Stimulated activated CD8-positive, alpha-beta memory T cell treated with anti-CD3 and anti-CD28 coated beads, Interleukin-7, amount 100 ng/mL, for 1 hour (primary cell): ENCODE measurements at regions not wholly inside any gene's neighbourhood (a gene's known extent, or its start where the extent isn't known, plus 50 kb on each side); places are given as distances from the start of the nearest gene placed in this dataset.

ENCODE experiments used
- DNase-seq, 2 donors: peaks; one replicate each; pipeline ENCODE4 v3.0.0-alpha.2; 2020; ENCODE audit warnings: low read depth in 2 of 2

DNA sequence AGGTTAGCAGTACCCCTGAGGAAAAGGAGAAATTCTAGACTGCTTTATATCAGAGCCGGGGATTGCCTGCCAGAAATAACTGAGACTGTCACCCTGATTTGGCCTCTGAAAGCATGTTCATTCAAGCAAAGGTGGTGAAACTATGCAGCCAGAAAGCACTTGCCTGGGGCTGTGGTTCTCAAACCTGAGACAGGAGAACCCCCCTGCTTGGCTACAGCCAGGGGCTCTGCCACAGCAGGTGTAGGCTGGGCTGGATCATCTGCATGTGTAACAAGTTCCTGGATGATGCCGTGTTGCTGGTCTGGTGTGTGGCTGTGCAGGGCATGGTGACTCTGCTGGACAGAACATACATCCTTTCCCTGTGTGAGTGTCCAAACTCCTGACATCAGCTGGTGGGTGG is 157.8 kb downstream of the NXNL2 start:
- no peak for DNase-seq

DNA sequence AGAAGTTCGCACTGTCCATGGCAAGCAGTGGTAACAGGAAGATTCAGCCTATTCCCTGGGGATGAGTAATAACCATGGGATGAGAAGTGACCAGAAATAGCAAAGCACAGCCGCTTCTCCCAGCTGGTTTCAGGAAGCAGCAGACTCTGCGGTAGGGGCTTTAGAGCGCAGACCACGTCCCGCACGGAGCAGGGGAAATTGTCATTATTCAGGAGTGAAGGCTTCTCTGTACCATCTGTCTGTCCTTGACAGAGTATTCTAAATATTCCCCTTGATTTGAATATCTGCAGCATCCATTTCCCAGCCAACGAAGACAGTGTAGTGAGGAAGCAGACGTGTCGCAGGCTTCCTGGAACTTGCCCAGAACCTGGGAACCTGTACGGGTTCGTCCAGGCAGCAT is 159.6 kb downstream of the NXNL2 start:
- no peak for DNase-seq

DNA sequence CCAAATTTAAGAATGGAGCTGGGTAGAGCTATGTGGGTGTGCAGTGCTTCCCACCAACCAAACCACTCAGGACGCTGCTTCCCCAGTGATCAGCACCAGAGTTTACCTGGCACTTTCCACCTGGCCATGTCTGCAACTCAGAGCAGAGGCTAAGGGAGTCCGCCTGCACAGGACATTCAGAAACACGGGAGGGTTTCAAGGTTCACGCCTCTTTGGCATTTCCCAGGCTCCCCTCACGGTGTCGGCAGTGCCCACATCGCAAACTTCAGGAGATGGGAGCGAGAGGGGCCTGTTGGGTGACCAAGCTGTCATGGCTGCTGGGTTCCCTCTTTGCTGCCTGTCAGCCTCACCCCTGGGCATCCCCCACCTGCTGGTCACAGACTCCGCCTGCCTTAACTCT is 161.5 kb downstream of the NXNL2 start:
- no peak for DNase-seq

- no peak for DNase-seq
Observed at GRCh38 chr9:88697764-88698432, 162.9 kb downstream of the NXNL2 start.

DNA sequence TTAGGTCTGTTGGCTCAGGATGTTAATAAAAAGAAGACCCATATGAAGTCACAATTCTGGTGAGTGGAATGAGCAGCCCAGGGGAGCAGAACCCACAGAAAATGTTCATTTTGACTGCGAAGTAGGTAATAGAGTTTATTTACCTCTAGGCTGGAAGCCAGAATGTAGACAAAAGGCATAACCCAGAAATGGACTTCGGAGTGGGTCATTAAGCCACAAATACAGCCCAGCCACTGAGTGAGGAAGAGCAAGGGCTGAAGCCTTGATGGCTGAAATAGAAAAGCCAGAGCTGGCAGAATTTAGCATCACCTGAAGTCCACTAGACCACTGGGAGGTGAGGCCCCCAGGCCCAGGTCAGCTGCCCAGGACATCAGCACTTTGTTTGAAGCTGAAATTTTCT is 168.0 kb downstream of the NXNL2 start:
- DNase-seq: no peak

DNA sequence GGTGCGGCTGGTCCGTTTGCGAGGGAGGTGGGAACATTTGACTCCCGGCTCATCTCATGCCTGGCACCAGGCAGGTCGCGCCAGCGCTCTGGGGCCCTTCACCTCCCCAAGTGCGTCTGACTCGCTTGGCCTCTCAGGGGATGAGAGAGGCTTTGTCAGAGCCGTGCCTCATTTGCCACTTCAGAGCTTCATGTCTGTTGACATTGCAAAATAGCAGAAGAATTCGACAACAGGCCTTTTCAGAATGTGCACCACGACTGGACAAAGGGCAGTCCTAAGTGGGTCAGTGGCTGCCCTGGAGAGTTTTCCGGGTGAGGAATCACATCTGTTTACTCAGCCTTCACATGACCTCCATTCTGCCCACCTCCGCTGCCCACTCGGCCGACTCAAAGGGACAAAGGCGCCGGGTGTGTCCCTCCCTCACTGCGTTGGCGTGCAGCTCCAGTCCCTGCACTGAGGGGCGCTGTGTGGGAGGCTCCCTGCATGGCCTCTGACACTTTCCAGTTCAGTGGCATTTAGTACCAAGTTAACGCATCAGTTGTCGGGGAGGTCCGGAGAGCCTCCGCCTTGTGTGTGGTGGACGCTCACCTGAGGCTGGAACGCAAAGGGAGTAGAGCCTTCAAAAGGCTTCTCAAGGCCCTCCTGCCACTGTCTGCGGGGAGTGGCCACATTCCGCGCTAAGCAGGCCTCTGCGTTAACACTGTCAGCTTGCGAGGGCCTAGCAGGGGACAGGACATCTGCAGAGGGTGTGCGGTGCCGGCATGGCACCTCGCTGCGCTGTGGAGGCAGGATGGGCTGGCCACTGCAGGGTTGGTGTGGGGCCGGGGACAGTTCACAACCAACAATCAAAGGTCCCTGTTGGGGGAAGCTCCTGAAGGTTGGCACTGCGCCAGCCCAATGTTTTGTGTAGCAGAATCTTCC is 171.5 kb downstream of the NXNL2 start:
- DNase-seq: no peak

DNA sequence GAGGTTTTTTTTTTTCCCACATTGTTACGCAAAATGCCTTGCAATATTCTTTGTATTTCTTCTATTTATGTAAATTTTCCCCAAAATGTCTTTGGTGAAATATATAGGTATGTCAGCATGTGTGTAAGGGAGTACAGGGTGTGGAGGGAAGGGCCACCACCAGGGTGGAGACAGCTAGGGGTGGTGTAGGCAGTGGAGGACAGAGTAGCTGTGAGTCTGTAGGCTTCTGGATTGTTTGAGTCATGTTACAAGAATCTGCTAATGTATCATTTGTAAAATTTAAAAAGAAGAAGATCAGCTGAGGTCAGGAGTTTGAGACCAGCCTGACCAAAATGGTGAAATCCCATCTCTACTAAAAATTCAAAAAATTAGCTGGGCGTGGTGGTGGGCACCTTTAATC is 175.5 kb downstream of the NXNL2 start:
- DNase-seq: no peak

DNA sequence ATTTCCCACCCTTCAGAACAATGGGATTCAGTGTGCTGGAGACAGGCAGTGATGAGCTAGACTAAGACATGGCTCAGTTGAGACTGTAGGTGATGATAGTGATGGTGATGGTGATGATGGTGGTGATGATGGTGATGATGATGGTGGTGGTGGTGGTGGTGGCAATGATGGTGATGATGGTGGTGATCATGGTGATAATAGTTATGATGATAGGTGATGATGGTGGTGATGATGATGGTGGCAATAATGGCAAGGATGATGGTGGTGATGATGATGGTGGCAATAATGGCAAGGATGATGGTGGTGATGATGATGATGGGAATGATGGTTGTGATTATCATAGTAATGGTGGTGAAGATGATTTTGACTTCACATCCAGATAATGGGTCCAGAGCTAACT is 176.7 kb downstream of the NXNL2 start:
- DNase-seq: no peak

GRCh38 chr9:88712484-88712883 is 177.5 kb downstream of the NXNL2 start:
- no peak for DNase-seq

DNA sequence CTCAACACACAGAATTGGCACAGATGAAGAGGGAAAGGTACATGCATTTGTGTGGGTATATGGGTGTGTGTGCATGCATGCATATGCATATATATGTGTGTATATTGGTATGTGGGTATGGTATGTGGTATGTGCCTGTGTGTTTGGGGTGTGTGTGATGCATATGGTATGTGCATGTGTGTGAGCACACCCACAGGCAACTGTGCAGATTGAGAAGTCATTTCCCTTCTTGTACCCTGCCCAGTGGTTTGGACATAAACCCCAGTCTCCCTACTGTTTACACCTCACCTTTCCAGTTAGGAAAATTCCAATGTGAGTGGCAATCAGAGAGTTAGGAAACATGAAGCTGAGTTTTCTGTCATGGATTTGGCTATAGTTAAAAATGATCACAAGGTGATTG is 178.0 kb downstream of the NXNL2 start:
- no peak for DNase-seq

GRCh38 chr9:88716596-88717290 is 181.8 kb downstream of the NXNL2 start:
- no peak for DNase-seq

GRCh38 chr9:88721025-88721424 is 186.0 kb downstream of the NXNL2 start:
- no peak for DNase-seq

GRCh38 chr9:88721495-88722279 is 186.7 kb downstream of the NXNL2 start:
- no peak for DNase-seq

DNA sequence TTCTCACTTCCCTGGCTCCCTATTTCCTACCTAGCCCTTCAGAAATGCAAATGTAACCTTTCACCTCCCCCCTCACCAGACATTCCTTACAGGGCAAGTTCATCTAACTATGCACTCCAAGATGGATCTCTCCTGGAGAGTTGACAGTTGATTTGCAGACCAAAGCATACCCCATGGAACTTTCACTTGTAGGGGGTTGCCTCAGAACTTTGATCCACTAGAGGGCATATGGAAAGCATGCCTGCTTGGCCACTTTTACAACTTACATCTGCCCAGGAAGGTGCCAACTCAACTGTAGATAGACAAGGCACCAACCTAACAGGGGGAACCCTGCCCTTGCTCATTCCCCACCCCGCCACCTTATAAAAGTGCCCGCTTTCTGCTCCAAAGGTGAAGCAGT is 187.8 kb downstream of the NXNL2 start:
- no peak for DNase-seq

DNA sequence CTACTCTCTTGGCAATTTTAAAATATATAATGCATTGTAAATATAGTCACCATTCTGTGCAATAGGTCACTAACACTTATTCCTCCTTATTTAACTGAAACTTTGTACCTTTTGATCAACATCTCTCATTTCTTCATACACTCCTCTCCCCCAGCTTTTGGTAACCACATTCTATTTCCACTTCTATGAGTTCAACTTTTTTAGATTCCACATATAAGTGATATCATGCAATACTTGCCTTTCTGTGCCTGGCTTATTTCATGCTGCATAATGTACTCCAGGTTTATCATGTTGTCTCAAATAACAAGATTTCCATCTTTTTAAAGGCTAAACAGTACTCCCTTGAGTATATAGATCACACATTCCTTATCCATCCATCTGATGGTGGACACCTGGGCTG is 188.8 kb downstream of the NXNL2 start:
- DNase-seq: no peak

DNA sequence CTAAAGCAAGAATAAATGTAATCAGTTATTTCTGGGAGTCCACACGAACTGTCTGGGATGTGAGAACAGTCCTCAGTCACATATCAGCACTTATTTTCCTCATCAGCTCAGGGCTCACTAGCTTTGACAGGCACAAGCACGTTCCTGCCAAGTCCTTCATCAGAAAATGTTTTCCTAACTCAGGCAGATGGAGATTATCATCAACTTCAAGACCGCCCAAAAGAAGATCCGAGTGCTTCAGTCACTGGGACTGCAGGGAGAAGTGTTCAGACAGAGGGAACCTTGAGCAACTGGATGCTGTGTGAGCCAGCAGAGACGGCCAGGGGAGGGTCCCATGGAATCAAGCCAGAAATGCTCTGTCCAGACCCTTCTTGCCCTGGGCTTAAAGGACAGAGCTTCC is 189.4 kb downstream of the NXNL2 start:
- no peak for DNase-seq

GRCh38 chr9:88725300-88726019 is 190.5 kb downstream of the NXNL2 start:
- no peak for DNase-seq

DNA sequence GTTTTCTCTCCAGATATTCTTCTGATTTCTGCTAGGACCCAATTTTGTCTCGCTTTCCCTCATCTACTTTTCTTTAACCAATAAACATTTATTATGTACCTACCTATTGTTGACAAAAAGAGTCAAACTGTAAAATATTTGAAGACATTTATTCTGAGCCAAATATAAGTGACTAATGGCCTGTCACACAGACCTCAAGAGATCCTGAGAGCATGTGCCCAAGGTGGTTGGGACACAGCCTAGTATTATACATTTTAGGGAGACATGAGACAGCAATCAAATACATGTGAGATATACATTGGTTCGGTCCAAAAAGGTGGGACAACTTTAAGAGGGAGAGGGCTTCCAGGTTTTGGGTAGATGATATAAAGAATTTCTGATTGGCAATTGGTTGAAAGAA is 191.8 kb downstream of the NXNL2 start:
- no peak for DNase-seq

- no peak for DNase-seq
Observed at GRCh38 chr9:88730780-88731179, 195.8 kb downstream of the NXNL2 start.

- DNase-seq: no peak
Observed at GRCh38 chr9:88732128-88732527, 197.2 kb downstream of the NXNL2 start.
